ENCODE measurements at regions not wholly inside any gene's neighbourhood (a gene's known extent, or its start where the extent isn't known, plus 50 kb on each side); places are given as distances from the start of the nearest gene placed in this dataset.

- no peak for TF ChIP-seq ZNF44 (CRISPR knock-in tag; IDR thresholded peaks at IDR 0.05)
- TF ChIP-seq ZFP91 (CRISPR knock-in tag; IDR thresholded peaks at IDR 0.05; ENCODE audit: borderline replicate concordance): no peak
- no peak for TF ChIP-seq HNF4A (CRISPR knock-in tag; IDR thresholded peaks at IDR 0.05)
These were observed 334.7 kb upstream of the DACH1 start for GRCh38 chr13:72201726-72202125.
